HG02759 (cell line): ENCODE measurements at regions not wholly inside any gene's neighbourhood (a gene's known extent, or its start where the extent isn't known, plus 50 kb on each side); places are given as distances from the start of the nearest gene placed in this dataset.
"Not testable (repeated sequence)": the region's sequence is repeated elsewhere in the genome, so short reads cannot be mapped to it uniquely, and the experiment has no call there.

Experiments used
- ATAC-seq: cut with Tn5 transposase; IDR thresholded peaks from one replicate; pipeline ENCODE4 v1.9.1; 2021; ENCODE audit warnings: mild to moderate bottlenecking, moderate library complexity; ENCODE audit not compliant: unreplicated experiment

- no peak for ATAC-seq
Observed at GRCh38 chr5:120813551-120813950, 349.5 kb downstream of the PRR16 start.

GRCh38 chr5:120817044-120817985 is 353.2 kb downstream of the PRR16 start:
- ATAC-seq: no peak

- no peak for ATAC-seq
Observed at GRCh38 chr5:120818128-120818527, 354.0 kb downstream of the PRR16 start.

- ATAC-seq: no peak
Observed at GRCh38 chr5:120823328-120823727, 359.2 kb downstream of the PRR16 start.

- not testable (repeated sequence) for ATAC-seq
Observed at GRCh38 chr5:120831646-120832045, 367.5 kb downstream of the PRR16 start.

GRCh38 chr5:120841830-120842229 is 377.7 kb downstream of the PRR16 start:
- no peak for ATAC-seq

GRCh38 chr5:120843390-120843980 is 379.4 kb downstream of the PRR16 start:
- ATAC-seq: no peak

GRCh38 chr5:120848883-120849282 is 384.8 kb downstream of the PRR16 start:
- ATAC-seq: no peak

- ATAC-seq: no peak
Observed at GRCh38 chr5:120852222-120852860, 388.2 kb downstream of the PRR16 start.

GRCh38 chr5:120866997-120867396 is 402.9 kb downstream of the PRR16 start:
- no peak for ATAC-seq

GRCh38 chr5:120869831-120870230 is 405.7 kb downstream of the PRR16 start:
- no peak for ATAC-seq

- ATAC-seq: no peak
Observed at GRCh38 chr5:120872297-120872696, 408.2 kb downstream of the PRR16 start.

- no peak for ATAC-seq
Observed at GRCh38 chr5:120873083-120873482, 409.0 kb downstream of the PRR16 start.

- ATAC-seq: no peak
Observed at GRCh38 chr5:120874081-120874862, 410.2 kb downstream of the PRR16 start.

GRCh38 chr5:120882038-120882775 is 418.1 kb downstream of the PRR16 start:
- ATAC-seq: no peak

GRCh38 chr5:120886351-120886860 is 422.3 kb downstream of the PRR16 start:
- no peak for ATAC-seq

GRCh38 chr5:120895660-120896059 is 431.6 kb downstream of the PRR16 start:
- ATAC-seq: no peak

GRCh38 chr5:120901199-120901598 is 437.1 kb downstream of the PRR16 start:
- no peak for ATAC-seq

GRCh38 chr5:120907953-120908352 is 443.9 kb downstream of the PRR16 start:
- no peak for ATAC-seq

- no peak for ATAC-seq
Observed at GRCh38 chr5:120910629-120911028, 446.5 kb downstream of the PRR16 start.
